ENCODE measurements at regions not wholly inside any gene's neighbourhood (a gene's known extent, or its start where the extent isn't known, plus 50 kb on each side); places are given as distances from the start of the nearest gene placed in this dataset.

GRCh38 chr11:119545978-119546915 lies 123.3 kb upstream of the THY1 start:
- DNase-seq: no peak

DNA sequence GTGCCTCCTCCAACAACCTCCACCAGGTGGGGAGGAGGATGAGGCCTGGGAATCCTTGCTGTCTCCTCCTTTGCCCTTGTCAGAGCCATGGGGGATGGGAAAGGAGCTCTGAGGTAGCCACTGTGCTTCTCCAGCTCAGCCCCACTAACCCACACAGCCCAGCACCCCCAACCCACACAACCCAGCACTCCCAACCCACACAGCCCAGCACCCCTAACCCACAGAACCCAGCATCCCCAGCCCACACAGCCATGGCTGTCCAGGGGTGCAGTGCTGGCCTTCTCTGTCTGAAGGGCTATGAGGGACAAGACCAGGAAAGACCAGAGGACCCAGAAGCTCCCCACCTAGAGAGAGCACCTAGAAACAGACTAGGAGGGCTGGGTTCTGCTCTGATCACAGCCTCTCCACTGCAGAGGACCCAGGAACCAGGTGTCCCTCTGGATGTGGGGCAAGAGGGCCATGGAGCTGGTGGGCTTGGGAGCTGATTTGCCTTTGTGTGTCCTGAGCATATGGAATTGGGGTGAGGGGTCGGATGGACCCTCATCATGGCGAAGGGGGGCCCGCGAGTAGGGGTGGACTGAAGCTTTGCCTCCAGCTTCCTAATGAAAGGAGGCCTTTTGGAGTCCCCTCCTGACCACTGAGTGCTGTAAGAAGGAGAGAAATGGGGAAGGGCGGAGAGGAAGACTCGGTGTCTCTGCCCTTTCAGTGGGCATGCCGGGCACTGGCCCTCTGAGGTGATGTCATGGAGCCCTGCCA lies 117.6 kb upstream of the THY1 start:
- DNase-seq: no peak

- DNase-seq: no peak
Observed at GRCh38 chr11:119539583-119539982, 116.6 kb upstream of the THY1 start.

DNA sequence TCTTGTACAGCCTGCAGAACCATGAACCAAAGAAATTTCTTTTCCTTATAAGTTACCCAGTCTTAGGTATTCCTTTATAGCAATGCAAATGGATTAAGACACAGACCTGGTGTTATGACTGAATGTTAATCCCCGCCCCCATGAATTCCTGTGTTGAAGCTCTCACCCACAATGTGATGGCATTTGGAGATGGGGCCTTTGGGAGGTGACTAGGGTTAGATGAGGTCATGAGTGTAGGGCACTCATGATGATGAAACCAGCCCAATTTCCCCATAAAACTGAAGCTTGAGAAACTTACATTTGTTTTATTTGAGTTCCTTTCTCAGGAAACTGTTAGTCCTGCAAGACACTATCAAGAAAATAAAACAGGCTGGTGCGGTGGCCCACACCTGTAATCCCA lies 115.8 kb upstream of the THY1 start:
- no peak for DNase-seq

GRCh38 chr11:119537306-119538253 lies 114.6 kb upstream of the THY1 start:
- DNase-seq: no peak

DNA sequence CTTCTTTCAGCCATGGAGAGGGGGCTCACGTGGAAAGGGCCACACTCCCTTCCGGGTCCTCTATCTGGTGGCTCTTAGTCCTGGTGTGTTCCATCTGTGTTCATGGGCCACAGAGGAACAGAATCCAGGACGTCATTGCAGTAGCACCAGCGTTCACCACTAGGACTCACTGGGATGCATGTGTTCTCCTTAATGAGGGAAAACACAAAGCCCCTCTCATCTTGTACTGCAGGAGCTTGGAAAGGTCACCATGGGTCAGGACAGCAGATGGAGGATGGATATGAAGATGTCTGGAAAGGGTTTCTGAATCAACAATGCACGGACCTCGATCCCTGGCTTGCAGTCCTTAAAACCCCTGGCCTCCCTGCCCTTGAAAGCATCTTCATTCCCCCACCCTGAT lies 113.8 kb upstream of the THY1 start:
- no peak for DNase-seq

DNA sequence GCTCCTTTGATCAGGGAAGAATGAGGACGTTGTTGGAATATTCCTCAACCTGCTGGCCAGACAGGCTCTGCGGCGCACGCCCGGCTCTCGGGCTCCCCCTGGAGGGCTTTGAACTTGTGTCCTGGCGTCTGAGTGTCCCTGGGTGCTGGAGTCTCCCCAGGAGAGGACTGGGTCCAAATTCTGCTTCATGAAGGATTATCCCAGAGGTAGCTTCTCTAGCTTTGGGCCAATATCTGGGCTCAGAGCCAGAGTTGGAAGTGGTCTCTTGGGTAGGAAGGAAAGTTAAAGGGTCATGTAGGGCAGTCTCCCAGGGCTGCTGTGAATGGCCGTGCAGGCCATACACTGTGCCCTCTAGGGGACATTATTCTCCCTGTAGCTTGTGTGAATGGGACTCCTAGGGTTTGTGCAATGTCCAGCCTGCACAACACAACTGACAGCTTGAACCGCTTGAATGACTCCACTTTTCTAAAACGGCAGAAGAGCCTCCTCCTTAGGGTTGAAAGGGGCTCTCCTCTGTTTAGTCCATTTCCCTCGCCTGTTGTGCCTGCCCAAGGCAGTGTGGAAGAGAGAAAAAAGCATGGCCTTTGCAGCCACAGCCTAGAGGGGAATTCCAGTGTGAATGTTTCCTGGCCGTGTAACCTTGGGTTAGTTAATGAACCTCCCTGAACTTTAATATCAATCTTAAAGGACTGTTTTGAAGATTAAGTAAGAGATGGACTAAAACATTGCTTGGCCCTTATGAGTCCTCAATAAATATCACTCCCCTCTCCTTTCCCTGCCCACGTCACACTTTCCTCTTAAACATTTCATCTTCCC lies 111.2 kb upstream of the THY1 start:
- peak; percentile 26 to 63 for DNase-seq

DNA sequence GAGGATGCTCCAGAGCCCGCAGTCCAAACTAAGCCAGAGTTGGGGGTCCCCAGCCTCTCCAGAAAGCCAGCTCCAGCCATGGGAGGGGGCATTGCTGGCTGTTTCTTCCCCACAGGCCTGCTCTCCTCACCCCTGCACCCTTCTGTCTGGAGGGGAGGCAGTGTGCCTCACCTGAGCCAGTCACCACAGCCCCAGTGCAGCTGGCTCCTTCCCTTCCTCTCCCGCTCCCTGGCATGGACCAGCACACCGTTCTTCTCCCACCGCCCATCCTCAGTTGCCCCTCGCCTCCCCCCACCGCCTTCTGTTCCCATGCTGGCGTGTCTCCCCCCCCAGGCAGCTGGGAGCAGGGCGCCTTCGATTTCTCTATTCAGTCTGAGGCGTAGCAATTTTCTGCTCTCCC lies 110.5 kb upstream of the THY1 start:
- no peak for DNase-seq

DNA sequence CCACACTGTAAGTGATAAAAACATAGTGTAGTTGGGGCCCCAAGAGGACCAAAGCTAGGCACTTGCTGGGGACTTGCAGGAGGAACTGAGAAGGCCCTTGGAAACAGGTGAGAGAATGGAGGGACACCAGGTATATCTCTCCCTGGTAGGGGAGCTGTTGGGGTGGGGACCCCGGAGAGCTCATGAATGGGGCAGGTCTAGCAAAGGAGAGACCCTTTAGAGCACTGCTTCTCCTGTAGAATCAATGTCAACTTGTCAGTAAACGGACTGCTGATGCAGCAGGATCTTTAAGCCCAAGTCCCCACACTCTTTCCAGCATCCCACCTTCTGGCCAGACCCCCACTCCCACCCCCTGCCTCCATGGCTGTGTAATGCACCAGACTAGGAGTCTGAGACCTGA lies 109.6 kb upstream of the THY1 start:
- DNase-seq: no peak

GRCh38 chr11:119531623-119532022 lies 108.7 kb upstream of the THY1 start:
- DNase-seq: no peak

GRCh38 chr11:119531056-119531455 lies 108.1 kb upstream of the THY1 start:
- DNase-seq: no peak

GRCh38 chr11:119530509-119530908 lies 107.5 kb upstream of the THY1 start:
- no peak for DNase-seq

GRCh38 chr11:119529936-119530335 lies 107.0 kb upstream of the THY1 start:
- no peak for DNase-seq

DNA sequence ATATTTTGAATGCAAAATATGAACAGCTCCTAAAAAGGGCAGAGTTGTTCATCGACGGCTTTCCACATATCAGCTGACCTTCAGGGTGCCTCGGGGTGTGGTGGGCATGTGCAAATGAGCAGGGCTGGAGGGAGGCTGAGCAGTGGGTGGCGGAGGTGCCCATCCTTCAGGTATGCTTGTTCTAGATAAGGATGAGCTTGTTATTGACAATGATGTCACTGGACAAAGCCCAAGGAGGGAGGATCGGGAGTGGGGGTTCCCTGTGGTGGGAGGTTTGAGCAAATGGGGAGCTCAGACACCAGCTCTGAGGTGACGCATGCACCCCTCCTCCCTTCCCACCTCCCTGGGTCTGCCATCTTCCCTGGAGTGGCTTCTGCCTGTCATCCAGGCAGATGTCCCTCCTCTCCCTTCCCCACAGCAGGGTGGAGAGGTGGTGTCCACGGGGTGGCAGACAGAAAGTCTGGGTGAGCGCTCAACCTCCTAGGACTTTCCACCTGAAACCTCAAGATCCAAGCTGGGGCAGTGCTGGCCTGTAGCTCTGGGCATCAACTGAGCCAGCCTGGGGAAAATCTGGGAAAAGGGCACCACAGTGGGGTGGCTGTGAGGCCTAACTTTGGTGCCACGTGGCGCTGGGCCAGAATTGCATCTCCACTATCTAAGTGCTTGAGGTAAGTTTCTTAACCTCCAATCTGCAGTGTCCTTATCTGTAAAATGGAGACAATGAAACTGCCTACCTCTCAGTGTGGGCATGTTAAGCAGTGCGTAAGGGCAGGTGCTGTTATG lies 106.3 kb upstream of the THY1 start:
- no peak for DNase-seq

DNA sequence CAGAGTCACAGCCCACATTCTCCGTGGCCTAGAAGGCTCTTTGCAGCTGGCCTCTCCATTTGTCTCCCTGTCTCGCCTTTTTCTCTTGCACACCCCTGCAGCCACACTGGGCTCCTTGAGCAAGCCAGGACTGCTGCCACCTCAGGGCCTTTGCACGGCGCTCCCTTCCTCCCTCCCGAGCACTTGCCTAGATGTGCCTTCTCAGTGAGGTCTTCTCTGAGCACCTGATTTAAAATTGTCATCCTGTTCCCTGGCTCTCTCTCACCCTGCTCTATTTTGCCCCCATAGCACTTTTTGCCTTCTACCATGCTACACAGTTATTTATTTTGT lies 102.9 kb upstream of the THY1 start:
- no peak for DNase-seq

DNA sequence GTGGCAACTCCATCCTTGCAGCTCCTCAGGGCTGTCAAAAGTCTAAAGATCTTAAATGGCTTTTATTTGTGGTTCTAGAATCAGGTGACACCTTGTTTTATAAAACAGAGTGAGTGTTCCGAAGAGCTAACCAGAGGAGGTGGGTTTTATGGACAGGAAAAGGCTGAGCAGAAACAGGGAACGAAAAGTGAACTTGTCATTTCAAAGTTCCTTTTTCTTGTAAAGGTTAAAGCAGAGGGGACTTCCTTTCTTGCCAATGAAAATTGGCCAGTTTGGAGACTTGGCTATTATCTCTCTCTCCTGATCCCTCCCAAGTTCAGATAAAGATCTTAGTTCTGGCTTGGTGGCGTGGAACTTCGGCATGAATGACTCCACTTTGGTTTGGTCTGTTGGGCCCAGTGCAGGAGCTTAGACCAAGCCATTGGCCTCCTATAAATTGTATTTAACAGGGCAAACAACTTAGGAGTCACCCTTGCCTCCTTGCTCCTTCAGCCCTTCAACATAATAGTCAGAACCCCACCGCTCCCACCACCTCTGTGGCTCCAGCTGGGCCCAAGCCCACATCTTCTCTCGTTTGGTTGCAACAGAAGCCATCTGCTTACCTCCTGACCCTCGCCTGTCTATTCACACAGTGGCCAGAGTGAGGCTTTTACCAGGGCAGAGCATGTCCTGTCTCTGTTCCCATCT lies 102.4 kb upstream of the THY1 start:
- DNase-seq: no peak

DNA sequence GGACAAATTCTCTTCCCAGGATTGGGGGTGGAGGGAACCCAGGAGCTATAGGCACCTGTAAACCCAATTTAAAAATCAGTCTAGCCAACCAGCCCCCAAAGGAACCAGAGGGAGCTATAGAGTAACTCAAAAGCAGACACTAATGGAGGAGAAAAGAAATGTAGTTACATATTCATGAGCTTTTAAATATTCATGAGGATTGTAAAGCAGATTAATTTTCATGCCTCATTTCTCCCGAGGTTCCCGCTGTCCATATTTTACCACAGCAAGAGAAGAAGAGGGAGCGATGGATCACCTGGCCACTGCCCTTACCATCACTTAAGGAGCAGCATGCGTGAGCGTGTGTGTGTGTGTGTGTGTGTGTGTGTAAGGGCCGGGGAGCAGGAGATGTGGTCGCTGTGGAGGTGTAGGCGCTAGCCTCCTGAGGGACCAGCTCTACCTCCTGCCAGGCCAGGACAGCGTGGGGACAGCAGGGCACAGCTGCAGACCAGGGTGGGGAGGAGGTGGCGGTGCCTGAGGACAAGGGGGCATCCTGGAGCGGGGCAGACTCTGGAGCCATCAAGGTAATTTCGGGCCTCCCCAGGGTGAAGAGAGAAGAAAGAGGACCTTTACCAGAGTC lies 100.7 kb upstream of the THY1 start:
- no peak for DNase-seq

DNA sequence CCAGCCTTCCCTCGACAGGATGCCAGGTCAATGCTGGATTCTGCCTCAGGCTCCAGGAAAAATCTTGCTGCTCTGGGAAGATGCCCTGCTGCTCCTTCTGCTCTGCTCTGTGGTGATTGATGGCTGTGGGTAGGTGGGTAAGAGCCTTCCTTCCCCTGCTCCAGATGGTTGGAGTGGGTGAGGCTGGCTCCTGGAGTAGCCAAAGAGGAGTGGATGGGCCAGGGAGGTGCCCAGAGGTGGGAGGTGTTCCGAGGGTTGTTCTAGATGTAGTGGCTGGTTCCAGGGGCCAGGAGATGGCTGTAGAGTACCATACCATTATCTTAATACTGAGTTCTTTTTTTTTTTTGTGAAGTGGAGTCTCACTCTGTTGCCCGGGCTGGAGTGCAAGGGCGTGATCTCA lies 99.6 kb upstream of the THY1 start:
- no peak for DNase-seq

DNA sequence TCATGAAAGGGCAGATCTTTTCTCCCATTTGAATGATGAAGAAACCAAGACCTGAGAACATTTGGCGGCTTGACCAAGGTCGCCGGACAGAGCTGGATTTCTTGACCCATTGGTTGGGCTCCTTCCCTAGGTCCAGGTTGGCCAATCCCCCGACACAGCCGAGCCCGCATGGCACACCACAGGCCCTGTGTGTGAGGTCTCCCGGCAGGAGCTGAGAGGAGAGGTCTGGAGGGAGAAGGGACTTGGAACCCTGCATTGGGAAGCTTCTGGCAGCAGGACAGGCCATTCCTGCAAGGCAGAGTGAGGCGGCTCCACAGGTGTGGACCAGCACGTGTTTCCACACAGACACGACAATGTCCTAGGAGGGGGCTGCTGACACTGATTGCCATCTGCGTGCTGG lies 98.6 kb upstream of the THY1 start:
- DNase-seq: no peak

- no peak for DNase-seq
Observed at GRCh38 chr11:119520966-119521365, 98.0 kb upstream of the THY1 start.

Measured in stimulated activated CD4-positive, alpha-beta T cell treated with anti-CD3 and anti-CD28 coated beads, Interleukin-4, amount 100 ng/mL, for 4 hours (primary cell).